ENCODE measurements at regions not wholly inside any gene's neighbourhood (a gene's known extent, or its start where the extent isn't known, plus 50 kb on each side); places are given as distances from the start of the nearest gene placed in this dataset.
"Not testable (repeated sequence)": the region's sequence is repeated elsewhere in the genome, so short reads cannot be mapped to it uniquely, and the experiment has no call there.

DNA sequence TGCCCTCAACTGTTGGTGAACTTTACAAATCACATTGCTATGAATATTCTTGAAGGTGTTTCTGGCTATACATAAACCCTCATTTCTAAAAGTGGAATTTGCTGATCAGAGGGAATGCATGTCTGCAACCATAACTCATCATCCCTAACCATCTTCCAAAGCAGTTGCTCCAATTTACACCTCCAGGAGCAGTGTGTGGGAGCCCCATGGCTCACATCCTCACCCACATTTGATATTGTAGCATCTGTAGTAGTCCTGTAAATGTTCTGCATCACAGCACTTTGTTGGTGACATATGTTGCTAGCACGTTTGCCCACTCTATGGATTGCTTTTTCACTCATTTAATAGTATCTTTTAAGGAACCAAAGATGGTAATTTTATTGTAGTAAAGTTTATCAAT is 183.8 kb upstream of the SMLR1 start:
- no peak for TF ChIP-seq POLR2A (IDR thresholded peaks at IDR 0.05; ENCODE audit: low read depth, low read length)
- FAIRE-seq, result no peak

GRCh38 chr6:130644175-130644574 is 183.0 kb upstream of the SMLR1 start:
- DNase-seq (ENCODE audit: insufficient read length, low spot score), result no peak
- FAIRE-seq, result no peak
- TF ChIP-seq POLR2A (IDR thresholded peaks at IDR 0.05; ENCODE audit: low read depth, low read length), result no peak

More for the DNA sequence above, 183.8 kb upstream of the SMLR1 start:
- DNase-seq (ENCODE audit: insufficient read length, low spot score), result no peak

GRCh38 chr6:130644769-130645168 is 182.4 kb upstream of the SMLR1 start:
- not testable (repeated sequence) for FAIRE-seq; DNase-seq (ENCODE audit: insufficient read length, low spot score)

DNA sequence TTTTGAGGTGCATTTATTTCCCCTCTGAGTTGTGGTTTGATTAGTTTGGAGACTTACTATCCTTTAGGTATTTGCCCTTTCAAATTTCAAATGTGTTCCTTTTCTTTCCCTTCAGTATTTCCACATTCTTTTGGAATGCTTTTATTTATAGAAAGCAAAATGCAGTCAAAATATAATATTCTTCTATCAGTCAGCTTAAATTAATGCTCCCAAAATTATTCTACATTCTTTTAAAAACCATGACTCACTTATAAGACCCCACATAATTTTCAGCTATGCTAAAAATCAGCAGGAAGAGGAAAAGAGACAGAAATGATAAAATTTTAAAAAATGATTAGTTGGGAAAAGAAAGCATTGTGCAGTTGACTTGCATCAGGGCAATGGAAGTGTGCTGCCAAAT is 180.0 kb upstream of the SMLR1 start:
- FAIRE-seq (no peak), DNase-seq (ENCODE audit: insufficient read length, low spot score) (no peak)
- TF ChIP-seq POLR2A (IDR thresholded peaks at IDR 0.05; ENCODE audit: low read depth, low read length), result no peak

- no peak for TF ChIP-seq POLR2A (IDR thresholded peaks at IDR 0.05; ENCODE audit: low read depth, low read length)
- FAIRE-seq (no peak), DNase-seq (ENCODE audit: insufficient read length, low spot score) (no peak)
These were observed 171.6 kb upstream of the SMLR1 start for GRCh38 chr6:130655586-130655985.

- TF ChIP-seq POLR2A (IDR thresholded peaks at IDR 0.05; ENCODE audit: low read depth, low read length), result no peak
- FAIRE-seq (no peak), DNase-seq (ENCODE audit: insufficient read length, low spot score) (no peak)
These were observed 166.1 kb upstream of the SMLR1 start for GRCh38 chr6:130661077-130661476.

- TF ChIP-seq POLR2A (IDR thresholded peaks at IDR 0.05; ENCODE audit: low read depth, low read length), result no peak
- no peak for DNase-seq (ENCODE audit: insufficient read length, low spot score)
- no peak for FAIRE-seq
These were observed 160.4 kb upstream of the SMLR1 start for GRCh38 chr6:130666786-130667185.

DNA sequence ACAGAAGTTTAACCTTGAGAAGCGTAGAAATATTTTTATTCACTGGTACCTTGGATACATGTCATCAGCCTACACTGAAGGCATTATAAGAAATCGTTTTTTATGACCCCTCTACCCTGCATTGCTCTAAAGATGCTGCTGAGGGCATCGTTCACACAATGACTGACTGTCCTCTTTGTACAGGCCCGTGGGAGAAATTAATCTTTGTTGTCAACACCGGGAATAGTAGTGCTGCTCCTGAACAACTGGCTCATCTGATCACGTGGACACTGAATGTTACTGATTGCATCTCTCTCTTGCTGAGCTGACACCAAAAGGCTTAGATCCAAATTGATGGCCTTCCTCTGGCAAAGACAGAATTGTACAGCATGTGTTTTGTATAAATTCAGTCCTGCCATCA is 157.1 kb upstream of the SMLR1 start:
- DNase-seq (ENCODE audit: insufficient read length, low spot score), result no peak
- TF ChIP-seq POLR2A (IDR thresholded peaks at IDR 0.05; ENCODE audit: low read depth, low read length), result no peak
- FAIRE-seq, result no peak

DNA sequence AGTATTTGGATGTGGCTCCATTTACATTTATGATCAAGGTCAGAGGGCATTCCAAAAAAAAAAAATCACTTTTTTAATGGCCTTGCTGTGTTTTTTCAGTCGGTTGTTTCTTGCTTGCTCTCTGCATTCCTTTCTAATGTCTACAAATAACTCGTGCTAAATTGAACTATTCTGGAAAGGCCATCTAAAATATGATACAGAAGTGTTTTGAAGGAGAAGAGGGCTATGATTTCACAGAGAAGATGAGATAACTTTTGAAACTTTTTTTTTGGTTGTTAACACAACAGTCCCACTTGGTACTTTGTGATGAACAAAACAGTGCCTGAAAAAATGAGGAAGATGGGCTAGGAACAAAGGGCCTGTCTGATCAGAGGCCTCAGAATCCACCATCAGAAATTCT is 156.1 kb upstream of the SMLR1 start:
- FAIRE-seq (no peak), DNase-seq (ENCODE audit: insufficient read length, low spot score) (no peak)
- TF ChIP-seq POLR2A (IDR thresholded peaks at IDR 0.05; ENCODE audit: low read depth, low read length), result no peak

GRCh38 chr6:130671577-130671976 is 155.6 kb upstream of the SMLR1 start:
- DNase-seq (ENCODE audit: insufficient read length, low spot score) (no peak), FAIRE-seq (no peak)
- TF ChIP-seq POLR2A (IDR thresholded peaks at IDR 0.05; ENCODE audit: low read depth, low read length), result no peak

GRCh38 chr6:130672153-130672552 is 155.1 kb upstream of the SMLR1 start:
- no peak for TF ChIP-seq POLR2A (IDR thresholded peaks at IDR 0.05; ENCODE audit: low read depth, low read length)
- FAIRE-seq (no peak), DNase-seq (ENCODE audit: insufficient read length, low spot score) (no peak)

- no peak for TF ChIP-seq POLR2A (IDR thresholded peaks at IDR 0.05; ENCODE audit: low read depth, low read length)
- DNase-seq (ENCODE audit: insufficient read length, low spot score), result no peak
- no peak for FAIRE-seq
These were observed 152.6 kb upstream of the SMLR1 start for GRCh38 chr6:130674604-130675003.

DNA sequence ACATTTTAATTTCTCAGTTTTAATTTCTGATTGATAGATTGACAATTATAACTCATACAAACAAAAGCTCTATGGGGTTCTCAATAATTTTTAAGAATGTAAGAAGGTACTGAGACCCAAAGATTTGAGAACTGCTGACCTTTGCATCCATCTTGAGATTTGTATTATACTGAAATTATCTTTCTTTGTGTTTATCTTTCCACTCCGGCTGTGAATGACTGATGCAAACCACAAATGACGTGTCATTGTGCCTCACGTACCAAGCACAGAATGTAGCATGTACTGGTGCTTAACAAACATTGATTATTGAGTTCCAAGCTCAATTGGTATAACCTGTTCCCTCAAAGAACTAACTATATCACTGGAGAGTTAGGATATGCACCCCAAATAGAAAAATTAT is 152.1 kb upstream of the SMLR1 start:
- FAIRE-seq (peak; percentile 61), DNase-seq (ENCODE audit: insufficient read length, low spot score) (peak; percentile 9)
- TF ChIP-seq POLR2A (IDR thresholded peaks at IDR 0.05; ENCODE audit: low read depth, low read length), result no peak

- no peak for DNase-seq (ENCODE audit: insufficient read length, low spot score)
- FAIRE-seq, result no peak
- TF ChIP-seq POLR2A (IDR thresholded peaks at IDR 0.05; ENCODE audit: low read depth, low read length), result no peak
These were observed 151.0 kb upstream of the SMLR1 start for GRCh38 chr6:130676077-130676772.

GRCh38 chr6:130676773-130677144 is 150.4 kb upstream of the SMLR1 start:
- TF ChIP-seq POLR2A (IDR thresholded peaks at IDR 0.05; ENCODE audit: low read depth, low read length), result no peak
- DNase-seq (ENCODE audit: insufficient read length, low spot score) (no peak), FAIRE-seq (no peak)

- TF ChIP-seq POLR2A (IDR thresholded peaks at IDR 0.05; ENCODE audit: low read depth, low read length), result no peak
- no peak for DNase-seq (ENCODE audit: insufficient read length, low spot score)
- FAIRE-seq, result no peak
These were observed 149.9 kb upstream of the SMLR1 start for GRCh38 chr6:130677312-130677711.

Measured in H54 (cell line).